H1 (cell line): ENCODE measurements at regions not wholly inside any gene's neighbourhood (a gene's known extent, or its start where the extent isn't known, plus 50 kb on each side); places are given as distances from the start of the nearest gene placed in this dataset.

ENCODE experiments used
- ASH2L ChIP-seq: fragments of 200-600, 300-600 bp; sonication (generic); IDR thresholded peaks from one replicate; pipeline ENCODE4 v1.7.1; 2017; ENCODE audit warnings: low read length
- BACH1 ChIP-seq: IDR thresholded peaks from 2 replicates; pipeline ENCODE4 v1.6.1; 2012; ENCODE audit warnings: low read length, improper control_type of control experiment
- CEBPB ChIP-seq: IDR thresholded peaks from 2 replicates; pipeline ENCODE4 v1.6.1; 2012; ENCODE audit warnings: low read depth, low read length
- CTBP2 ChIP-seq: IDR thresholded peaks from 2 replicates; pipeline ENCODE4 v1.7.0; 2011; ENCODE audit warnings: borderline replicate concordance, mild to moderate bottlenecking, moderate library complexity, mixed read lengths, low read length; ENCODE audit not compliant: insufficient read depth, insufficient read length
- CTCF ChIP-seq, 3 experiments: IDR thresholded peaks; 1 replicate in 2 of 3; 2 replicates in 1 of 3; pipeline versions ENCODE4 v1.5.1 to v1.6.1; 2011; ENCODE audit warnings: low read length in 3 of 3, mild to moderate bottlenecking in 3 of 3, inconsistent platforms in 2 of 3, low read depth in 1 of 3, moderate library complexity in 1 of 3; ENCODE audit not compliant: insufficient read depth in 1 of 3; ENCODE audit errors: control extremely low read depth in 1 of 3
- JUN ChIP-seq: IDR thresholded peaks from 2 replicates; pipeline ENCODE4 v1.6.1; 2011; ENCODE audit warnings: low read depth, mild to moderate bottlenecking, improper control_type of control experiment, low read length
- KDM4A ChIP-seq: IDR thresholded peaks from one replicate; pipeline ENCODE4 v1.7.1; 2012; ENCODE audit warnings: low read depth, mild to moderate bottlenecking, moderate library complexity, low read length, inconsistent platforms; ENCODE audit not compliant: severe bottlenecking
- TAF1 ChIP-seq: IDR thresholded peaks from 2 replicates; pipeline ENCODE4 v1.6.1; 2011; ENCODE audit warnings: mild to moderate bottlenecking, low read depth, low read length
- YY1 ChIP-seq: IDR thresholded peaks from 2 replicates; pipeline ENCODE4 v1.6.1; 2011; ENCODE audit warnings: low read depth, mild to moderate bottlenecking, low read length

DNA sequence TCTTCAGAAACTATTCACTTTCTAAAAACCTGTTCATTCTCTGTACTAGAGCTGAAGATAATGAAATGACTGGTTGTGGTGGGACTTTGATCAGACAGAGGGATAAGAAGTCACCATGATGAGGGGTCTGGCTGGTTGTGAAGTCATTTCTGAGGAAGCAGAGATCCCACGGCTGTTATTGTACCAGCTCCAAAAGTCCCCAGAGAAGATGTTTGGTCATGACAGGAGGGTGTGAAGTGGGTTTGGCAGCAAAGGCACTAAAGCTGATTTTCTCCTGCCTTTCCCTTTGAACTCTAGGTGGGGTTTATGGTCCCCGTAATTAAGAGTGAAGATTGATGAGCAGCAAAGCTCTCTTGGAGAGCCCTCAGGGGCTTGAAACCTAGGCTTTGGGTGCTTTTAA, 103.1 kb upstream of the CACHD1 start (continued):
- no peak for TF ChIP-seq KDM4A
- TF ChIP-seq CTBP2: no peak
- no peak for TF ChIP-seq CEBPB
- no peak for TF ChIP-seq CTCF (IDR thresholded peaks at IDR 0.05; ENCODE audit: control extremely low read depth in 1 of 3, insufficient read depth in 1 of 3, low read depth in 1 of 3, low read length in 3 of 3)
- no peak for TF ChIP-seq ASH2L
- TF ChIP-seq YY1: no peak
- TF ChIP-seq BACH1: no peak
- no peak for TF ChIP-seq TAF1
- TF ChIP-seq JUN: no peak
